ENCODE measurements at regions not wholly inside any gene's neighbourhood (a gene's known extent, or its start where the extent isn't known, plus 50 kb on each side); places are given as distances from the start of the nearest gene placed in this dataset.
"Not testable (repeated sequence)": the region's sequence is repeated elsewhere in the genome, so short reads cannot be mapped to it uniquely, and the experiment has no call there.

- intact Hi-C loops (cut with DNase I); H3K4me3 ChIP-seq; DNase-seq; H3K36me3 ChIP-seq (replicated peaks in 1 of 2); H3K27ac ChIP-seq; H3K27me3 ChIP-seq; H3K9me3 ChIP-seq (replicated peaks in 1 of 3); H3K4me1 ChIP-seq (replicated peaks in 1 of 2): not testable (repeated sequence)
- WGBS, 4 donors: 70 to 92% (median 81%) methylated on average over 1 to 3 of the region's 3 CpGs
Measured at GRCh38 chrX:144131080-144131479, 247.2 kb downstream of the UBE2NL start.

DNA sequence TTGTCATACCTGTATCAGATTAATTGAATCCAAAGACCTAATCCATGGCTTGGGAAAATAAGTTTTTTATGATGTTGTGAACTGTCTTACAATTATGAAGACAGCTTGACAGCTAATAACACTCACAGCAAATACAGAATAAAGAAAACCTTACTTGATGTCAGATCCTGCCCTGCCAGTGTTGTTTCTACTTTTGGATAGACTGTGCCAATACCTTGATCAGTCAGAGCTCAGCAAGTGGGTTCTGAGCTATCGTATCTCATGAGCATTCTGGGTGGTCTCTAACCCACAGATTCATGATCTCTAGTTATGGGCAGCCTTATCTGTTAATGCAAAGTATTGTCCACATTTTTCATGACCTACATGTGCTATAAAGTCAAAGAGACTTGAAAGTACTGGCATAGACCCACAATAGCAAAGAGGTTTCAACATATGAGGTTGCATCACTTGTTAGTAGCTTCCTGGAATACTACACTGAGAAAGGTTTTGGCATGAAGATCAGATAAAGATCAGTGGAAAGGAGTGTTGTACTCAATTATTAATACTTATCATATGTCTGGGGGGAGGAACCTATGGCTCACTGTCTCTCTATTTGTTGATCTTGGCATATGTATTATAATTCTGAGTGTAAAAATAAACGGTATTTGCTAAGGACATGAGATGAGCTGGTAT is 250.7 kb downstream of the UBE2NL start:
- H3K4me3 ChIP-seq; H3K4me1 ChIP-seq (replicated peaks in 1 of 2); H3K36me3 ChIP-seq (replicated peaks in 1 of 2); H3K9me3 ChIP-seq (replicated peaks in 1 of 3); H3K27ac ChIP-seq; H3K27me3 ChIP-seq; DNase-seq; intact Hi-C loops (cut with DNase I): not testable (repeated sequence)
- WGBS, 4 donors: 44 to 86% (median 46%) methylated on average over 1 of the region's 2 CpGs; no CpG with 5 or more reads in 1 of the 4 donors

- H3K4me3 ChIP-seq; DNase-seq; H3K27me3 ChIP-seq; intact Hi-C loops (cut with DNase I); H3K4me1 ChIP-seq (replicated peaks in 1 of 2); H3K27ac ChIP-seq; H3K9me3 ChIP-seq (replicated peaks in 1 of 3); H3K36me3 ChIP-seq (replicated peaks in 1 of 2): not testable (repeated sequence)
- 52 to 76% (median 57%) methylated on average over 3 to 5 of the region's 5 CpGs for WGBS, 4 donors
Measured at GRCh38 chrX:144154474-144154873, 270.6 kb downstream of the UBE2NL start.

DNA sequence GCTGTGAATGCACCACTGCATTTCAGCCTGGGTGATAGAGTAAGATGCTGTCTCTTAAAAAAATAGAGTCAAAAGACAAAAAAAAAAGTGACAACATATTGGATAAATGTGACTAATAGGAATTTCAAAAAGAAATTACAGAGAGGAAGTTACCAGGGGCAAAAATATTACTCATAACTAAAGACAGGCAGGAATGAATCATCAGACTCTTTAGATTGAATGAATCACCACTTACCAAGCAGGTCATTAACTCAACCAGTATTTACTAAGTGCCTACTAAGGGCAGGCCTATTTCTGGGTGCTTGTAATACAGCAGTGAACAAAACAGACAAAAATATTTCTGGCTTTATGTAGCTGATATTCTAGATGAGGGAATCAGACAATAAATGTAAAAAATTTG is 301.3 kb downstream of the UBE2NL start:
- DNase-seq; H3K4me3 ChIP-seq; intact Hi-C loops (cut with DNase I); H3K9me3 ChIP-seq (replicated peaks in 1 of 3); H3K27ac ChIP-seq; H3K36me3 ChIP-seq (replicated peaks in 1 of 2); H3K4me1 ChIP-seq (replicated peaks in 1 of 2); H3K27me3 ChIP-seq: not testable (repeated sequence)

DNA sequence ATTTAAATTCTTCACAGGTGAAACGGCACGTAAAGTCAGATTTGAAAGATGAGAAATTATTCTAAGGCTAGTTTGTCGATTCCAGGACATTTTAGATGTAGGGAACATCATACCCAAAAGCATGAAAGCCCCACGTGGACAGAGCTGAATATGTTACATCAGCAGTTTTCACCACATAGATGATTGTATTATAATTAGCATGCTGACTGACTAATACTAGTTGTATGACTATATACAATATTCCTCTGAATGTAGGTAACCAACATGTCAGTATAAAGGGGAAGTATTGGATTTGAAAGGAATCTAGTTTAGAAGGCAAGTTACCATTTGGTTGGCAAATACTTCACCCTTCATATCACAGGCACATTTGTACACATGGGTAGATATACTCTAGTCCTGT is 304.6 kb downstream of the UBE2NL start:
- H3K9me3 ChIP-seq (replicated peaks in 1 of 3); H3K4me3 ChIP-seq; H3K36me3 ChIP-seq (replicated peaks in 1 of 2); intact Hi-C loops (cut with DNase I); H3K4me1 ChIP-seq (replicated peaks in 1 of 2); DNase-seq; H3K27ac ChIP-seq; H3K27me3 ChIP-seq: not testable (repeated sequence)
- 46 to 82% (median 68%) methylated on average over 2 to 4 of the region's 4 CpGs for WGBS, 4 donors

DNA sequence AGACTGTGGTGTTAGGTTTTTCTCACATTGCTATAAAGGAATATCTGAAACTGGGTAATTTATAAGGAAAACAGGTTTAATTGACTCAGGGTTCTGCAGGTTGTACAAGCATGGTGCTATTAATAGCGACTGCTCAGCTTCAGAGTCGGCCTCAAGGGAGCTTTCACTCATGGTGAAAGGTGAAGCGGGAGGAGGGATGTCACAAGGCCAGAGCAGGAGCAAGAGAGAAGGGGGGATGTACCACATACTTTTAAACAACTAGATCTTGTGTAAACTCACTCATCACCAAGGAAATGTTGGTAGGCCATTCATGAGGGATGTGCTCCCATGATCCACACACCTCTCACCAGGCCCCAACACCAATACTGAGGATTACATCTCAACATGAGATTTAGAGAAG is 313.2 kb downstream of the UBE2NL start:
- H3K4me3 ChIP-seq; H3K36me3 ChIP-seq (replicated peaks in 1 of 2); H3K4me1 ChIP-seq (replicated peaks in 1 of 2); intact Hi-C loops (cut with DNase I); H3K9me3 ChIP-seq (replicated peaks in 1 of 3); H3K27me3 ChIP-seq; H3K27ac ChIP-seq; DNase-seq: not testable (repeated sequence)
- WGBS, 4 donors: 46 to 62% (median 61%) methylated on average over 2 to 3 of the region's 3 CpGs

GRCh38 chrX:144202726-144203125 is 318.9 kb downstream of the UBE2NL start:
- WGBS, 4 donors: no CpG with 5 or more reads among the region's 2 CpGs
- intact Hi-C loops (cut with DNase I); H3K27me3 ChIP-seq; H3K4me1 ChIP-seq (replicated peaks in 1 of 2); H3K27ac ChIP-seq; DNase-seq; H3K36me3 ChIP-seq (replicated peaks in 1 of 2); H3K9me3 ChIP-seq (replicated peaks in 1 of 3); H3K4me3 ChIP-seq: not testable (repeated sequence)

GRCh38 chrX:144208360-144209024 is 324.6 kb downstream of the UBE2NL start:
- H3K4me1 ChIP-seq (replicated peaks in 1 of 2); H3K27ac ChIP-seq; H3K9me3 ChIP-seq (replicated peaks in 1 of 3); H3K4me3 ChIP-seq; H3K27me3 ChIP-seq; intact Hi-C loops (cut with DNase I); H3K36me3 ChIP-seq (replicated peaks in 1 of 2); DNase-seq: not testable (repeated sequence)
- 45 to 73% (median 66%) methylated on average over 1 to 2 of the region's 6 CpGs for WGBS, 4 donors

Measured in adrenal gland (tissue), 9 donors.